Tibial nerve (tissue), 4 donors: ENCODE measurements at regions not wholly inside any gene's neighbourhood (a gene's known extent, or its start where the extent isn't known, plus 50 kb on each side); places are given as distances from the start of the nearest gene placed in this dataset.

Experiments
- DNase-seq, 2 donors: peaks; one replicate each; pipeline ENCODE4 v3.0.0-alpha.2; 2019; ENCODE audit warnings: low spot score in 2 of 2
- H3K27ac ChIP-seq, 4 donors: fragments of 200-600 bp; sonication (generic) in 3 of 4; one replicate each; pipeline ENCODE4 v1.5.1; 2017 to 2019; ENCODE audit warnings: mild to moderate bottlenecking in 1 of 4
- H3K27me3 ChIP-seq, 2 donors: fragments of 200-600 bp; sonication (generic) in 1 of 2; one replicate each; pipeline versions ENCODE4 v1.5.1 to v1.6.0; 2017 to 2019
- H3K36me3 ChIP-seq, 3 donors: fragments of 200-600 bp; sonication (generic); one replicate each; pipeline ENCODE4 v1.5.1; 2018 to 2019
- H3K4me1 ChIP-seq, 4 donors: fragments of 200-600 bp; sonication (generic) in 3 of 4; one replicate each; pipeline ENCODE4 v1.5.1; 2017 to 2019
- H3K4me3 ChIP-seq, 4 donors: fragments of 200-600 bp; sonication (generic) in 3 of 4; one replicate each; pipeline ENCODE4 v1.5.1; 2017 to 2019; ENCODE audit warnings: mild to moderate bottlenecking in 1 of 4, moderate library complexity in 1 of 4
- H3K9me3 ChIP-seq, 4 donors: fragments of 200-600 bp; sonication (generic) in 3 of 4; one replicate each; pipeline ENCODE4 v1.5.1; 2017 to 2019
- CTCF ChIP-seq, 5 experiments: fragments of 200-600 bp in 3 of 5; fragments of 450-650 bp in 2 of 5; sonication (generic) in 3 of 5; IDR thresholded peaks; one replicate each; pipeline ENCODE4 v1.5.1; 2016 to 2019; ENCODE audit warnings: antibody characterized with exemption in 5 of 5, mild to moderate bottlenecking in 3 of 5, moderate library complexity in 2 of 5
- EP300 ChIP-seq, 2 donors: sonication (generic); formaldehyde crosslinking; IDR thresholded peaks; one replicate each; pipeline ENCODE4 v1.6.1; 2017; ENCODE audit warnings: antibody characterized with exemption in 2 of 2, mild to moderate bottlenecking in 1 of 2
- POLR2A ChIP-seq, 2 donors: fragments of 450-650 bp; IDR thresholded peaks; one replicate each; pipeline ENCODE4 v1.6.1; 2017; ENCODE audit warnings: antibody characterized with exemption in 2 of 2, mild to moderate bottlenecking in 2 of 2, moderate library complexity in 2 of 2
- WGBS, 2 donors: methylation state at CpG; one replicate each; pipeline ENCODE4 v1.1.5; 2018; 5-methylcytosine and 5-hydroxymethylcytosine counted together

DNA sequence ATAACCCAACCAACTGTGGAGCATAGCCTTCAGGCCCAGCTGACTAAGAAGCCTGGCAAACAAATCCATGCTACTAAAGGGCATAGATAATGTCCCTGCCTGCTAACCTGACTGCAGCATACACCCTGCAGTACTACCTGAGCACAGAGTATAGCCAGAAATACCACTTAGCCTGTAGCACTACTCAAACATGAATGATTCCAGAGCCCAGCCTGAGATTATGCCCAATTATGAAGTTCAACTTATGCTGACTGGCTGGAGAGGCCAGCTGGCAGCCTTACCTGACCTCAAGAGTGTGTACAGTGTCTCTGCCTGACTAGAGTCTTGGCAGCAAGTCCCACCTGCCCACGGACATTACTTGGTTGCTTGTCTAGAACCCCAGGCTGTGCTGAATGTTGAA lies 1265.3 kb downstream of the CDH11 start:
- Histone ChIP-seq H3K4me1 (no peaks in the 10 kb centered on the region), H3K27me3 (no peaks in the 10 kb centered on the region), H3K4me3 (no peak overlapping the region), H3K36me3 (no peaks in the 10 kb centered on the region), H3K27ac (no peak overlapping the region), H3K9me3 (no peaks in the 10 kb centered on the region)
- WGBS, 2 donors: 80 to 85% methylated on average over 1 of the region's 1 CpG
- no peak for DNase-seq
- TF ChIP-seq EP300 (IDR thresholded peaks at IDR 0.05) (no peak), CTCF (IDR thresholded peaks at IDR 0.05) (no peak), POLR2A (IDR thresholded peaks at IDR 0.05) (no peak)

GRCh38 chr16:63850979-63851378 lies 1270.9 kb downstream of the CDH11 start:
- H3K36me3 ChIP-seq: no peaks in the 10 kb centered on the region
- no peak for DNase-seq
- no peak overlapping the region for H3K4me3 ChIP-seq
- no peaks in the 10 kb centered on the region for H3K27me3 ChIP-seq
- no peak overlapping the region for H3K27ac ChIP-seq
- H3K9me3 ChIP-seq: no peaks in the 10 kb centered on the region
- 89 to 90% methylated on average over 3 of the region's 3 CpGs for WGBS, 2 donors
- TF ChIP-seq CTCF (IDR thresholded peaks at IDR 0.05) (no peak), EP300 (IDR thresholded peaks at IDR 0.05) (no peak), POLR2A (IDR thresholded peaks at IDR 0.05) (no peak)
- no peaks in the 10 kb centered on the region for H3K4me1 ChIP-seq

- H3K27ac ChIP-seq: no peak overlapping the region
- H3K4me3 ChIP-seq: no peak overlapping the region
- no peaks in the 10 kb centered on the region for H3K4me1 ChIP-seq
- no peaks in the 10 kb centered on the region for H3K36me3 ChIP-seq
- no peaks in the 10 kb centered on the region for H3K27me3 ChIP-seq
- no peak for DNase-seq
- TF ChIP-seq CTCF (IDR thresholded peaks at IDR 0.05) (no peak), POLR2A (IDR thresholded peaks at IDR 0.05) (no peak), EP300 (IDR thresholded peaks at IDR 0.05) (no peak)
- WGBS, 2 donors: 94 to 96% methylated on average over 1 of the region's 1 CpG
- peaks cover 0 to 22% (median 5%) of the 10 kb centered on the region in 4 donors for H3K9me3 ChIP-seq
These were observed 1280.6 kb downstream of the CDH11 start for GRCh38 chr16:63841271-63841670.

DNA sequence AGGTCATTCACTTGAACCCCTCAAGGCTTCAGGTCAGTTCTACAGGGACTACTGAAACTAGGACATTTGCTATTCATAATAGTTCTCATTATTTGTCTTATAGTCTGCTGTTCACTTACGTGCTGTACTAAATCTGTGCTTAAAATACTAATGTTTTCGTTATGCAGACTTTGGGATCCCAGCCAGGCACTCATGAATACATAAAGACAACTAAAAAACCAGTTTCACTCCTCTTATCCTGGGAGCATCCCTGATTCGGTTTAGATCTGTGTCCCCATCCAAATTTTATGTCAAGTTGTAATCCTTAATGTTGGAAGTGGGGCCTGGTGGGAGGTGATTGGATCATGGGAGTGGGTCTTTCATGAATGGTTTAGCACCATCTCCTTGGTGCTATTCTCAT lies 1291.8 kb downstream of the CDH11 start:
- Histone ChIP-seq H3K4me3 (no peak overlapping the region), H3K27ac (no peak overlapping the region), H3K27me3 (no peaks in the 10 kb centered on the region), H3K4me1 (no peaks in the 10 kb centered on the region), H3K36me3 (no peaks in the 10 kb centered on the region), H3K9me3 (no peaks in the 10 kb centered on the region)
- TF ChIP-seq POLR2A (IDR thresholded peaks at IDR 0.05) (no peak), EP300 (IDR thresholded peaks at IDR 0.05) (no peak), CTCF (IDR thresholded peaks at IDR 0.05) (no peak)
- no peak for DNase-seq
- WGBS, 2 donors: 49 to 66% methylated on average over 3 of the region's 3 CpGs

DNA sequence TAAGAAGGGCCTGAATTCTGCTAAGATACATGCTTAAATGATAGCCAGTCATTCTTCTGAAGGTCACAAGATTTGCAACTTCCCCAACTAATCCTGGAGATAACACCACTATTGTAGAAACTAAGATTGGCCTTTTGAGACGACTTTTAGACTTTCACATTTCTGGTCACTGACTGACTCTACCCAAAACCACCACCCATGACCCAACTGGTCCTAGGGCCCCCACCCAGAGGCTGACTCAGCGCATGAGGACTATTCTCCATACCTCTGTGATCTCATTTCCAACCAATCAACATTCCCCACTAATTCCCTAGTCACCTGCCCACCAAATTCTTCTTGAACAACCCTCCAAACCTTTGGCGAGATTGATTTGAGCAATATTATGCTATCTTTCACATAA lies 1299.0 kb downstream of the CDH11 start:
- Histone ChIP-seq H3K9me3 (peaks cover 0 to 4% (median 0%) of the 10 kb centered on the region in 4 donors), H3K36me3 (no peaks in the 10 kb centered on the region), H3K4me3 (no peak overlapping the region), H3K4me1 (no peaks in the 10 kb centered on the region), H3K27me3 (no peaks in the 10 kb centered on the region), H3K27ac (no peak overlapping the region)
- DNase-seq: no peak
- TF ChIP-seq EP300 (IDR thresholded peaks at IDR 0.05) (no peak), POLR2A (IDR thresholded peaks at IDR 0.05) (no peak), CTCF (IDR thresholded peaks at IDR 0.05) (no peak)
- WGBS, 2 donors: 78 to 88% methylated on average over 3 of the region's 3 CpGs
